Testis (tissue), 2 donors: ENCODE measurements at regions not wholly inside any gene's neighbourhood (a gene's known extent, or its start where the extent isn't known, plus 50 kb on each side); places are given as distances from the start of the nearest gene placed in this dataset.
"Not testable (repeated sequence)": the region's sequence is repeated elsewhere in the genome, so short reads cannot be mapped to it uniquely, and the experiment has no call there.

Experiments used
- DNase-seq: peaks from one replicate; pipeline ENCODE4 v3.0.0-alpha.2; 2019
- H3K27ac ChIP-seq, 2 donors: fragments of 200-600 bp; sonication (generic); one replicate each; pipeline ENCODE4 v1.5.1; 2019
- H3K27me3 ChIP-seq: fragments of 200-600 bp; sonication (generic); one replicate; pipeline ENCODE4 v1.5.1; 2019
- H3K36me3 ChIP-seq: fragments of 200-600 bp; sonication (generic); one replicate; pipeline ENCODE4 v1.5.1; 2017; ENCODE audit warnings: low read depth; ENCODE audit errors: missing control alignments
- H3K4me1 ChIP-seq: fragments of 200-600 bp; sonication (generic); one replicate; pipeline ENCODE4 v1.5.1; 2019
- H3K4me3 ChIP-seq, 2 donors: fragments of 200-600 bp; sonication (generic); one replicate each; pipeline ENCODE4 v1.5.1; 2017 to 2019
- H3K9me3 ChIP-seq: fragments of 200-600 bp; sonication (generic); one replicate; pipeline ENCODE4 v1.5.1; 2017
- POLR2A ChIP-seq: fragments of 450-650 bp; IDR thresholded peaks from one replicate; pipeline ENCODE4 v1.6.1; 2017; ENCODE audit warnings: antibody characterized with exemption, mild to moderate bottlenecking, moderate library complexity
- WGBS, 2 donors: methylation state at CpG; one replicate each; pipeline ENCODE4 v1.1.5; 2018; 5-methylcytosine and 5-hydroxymethylcytosine counted together
- intact Hi-C: fragments of 100-400 bp; cut with DNase I; formaldehyde crosslinking; loops from one replicate; pipeline ENCODE4 v1.15.1; 2023; ENCODE audit warnings: low total_unique reads
- TF ChIP-seq, protein P1 (sequence below), 3 experiments: fragments of 450-650 bp in 2 of 3; fragments of 200-600 bp in 1 of 3; sonication (generic) in 1 of 3; IDR thresholded peaks; one replicate each; pipeline ENCODE4 v1.5.1; 2016 to 2019; ENCODE audit warnings: antibody characterized with exemption in 3 of 3, mild to moderate bottlenecking in 2 of 3, moderate library complexity in 1 of 3

GRCh38 chr5:116872986-116873385 is 298.4 kb upstream of the SEMA6A start:
- intact Hi-C loops: no loop called here
- Histone ChIP-seq H3K27me3 (no peaks in the 10 kb centered on the region), H3K9me3 (no peaks in the 10 kb centered on the region), H3K27ac (no peak overlapping the region), H3K4me1 (no peaks in the 10 kb centered on the region), H3K36me3 (no peaks in the 10 kb centered on the region), H3K4me3 (no peak overlapping the region)
- TF ChIP-seq, protein P1, sequence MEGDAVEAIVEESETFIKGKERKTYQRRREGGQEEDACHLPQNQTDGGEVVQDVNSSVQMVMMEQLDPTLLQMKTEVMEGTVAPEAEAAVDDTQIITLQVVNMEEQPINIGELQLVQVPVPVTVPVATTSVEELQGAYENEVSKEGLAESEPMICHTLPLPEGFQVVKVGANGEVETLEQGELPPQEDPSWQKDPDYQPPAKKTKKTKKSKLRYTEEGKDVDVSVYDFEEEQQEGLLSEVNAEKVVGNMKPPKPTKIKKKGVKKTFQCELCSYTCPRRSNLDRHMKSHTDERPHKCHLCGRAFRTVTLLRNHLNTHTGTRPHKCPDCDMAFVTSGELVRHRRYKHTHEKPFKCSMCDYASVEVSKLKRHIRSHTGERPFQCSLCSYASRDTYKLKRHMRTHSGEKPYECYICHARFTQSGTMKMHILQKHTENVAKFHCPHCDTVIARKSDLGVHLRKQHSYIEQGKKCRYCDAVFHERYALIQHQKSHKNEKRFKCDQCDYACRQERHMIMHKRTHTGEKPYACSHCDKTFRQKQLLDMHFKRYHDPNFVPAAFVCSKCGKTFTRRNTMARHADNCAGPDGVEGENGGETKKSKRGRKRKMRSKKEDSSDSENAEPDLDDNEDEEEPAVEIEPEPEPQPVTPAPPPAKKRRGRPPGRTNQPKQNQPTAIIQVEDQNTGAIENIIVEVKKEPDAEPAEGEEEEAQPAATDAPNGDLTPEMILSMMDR (IDR thresholded peaks at IDR 0.05): no peak
- no peak for TF ChIP-seq POLR2A
- no peak for DNase-seq
- WGBS, 2 donors: 62 to 69% methylated on average over 1 of the region's 1 CpG

GRCh38 chr5:116872486-116872885 is 297.9 kb upstream of the SEMA6A start:
- Histone ChIP-seq H3K27me3 (no peaks in the 10 kb centered on the region), H3K4me3 (no peak overlapping the region), H3K36me3 (no peaks in the 10 kb centered on the region), H3K27ac (no peak overlapping the region), H3K4me1 (no peaks in the 10 kb centered on the region), H3K9me3 (no peaks in the 10 kb centered on the region)
- no peak for DNase-seq
- intact Hi-C loops: no loop called here
- TF ChIP-seq POLR2A: no peak
- TF ChIP-seq, protein P1 (IDR thresholded peaks at IDR 0.05): no peak
- 83 to 95% methylated on average over 2 of the region's 2 CpGs for WGBS, 2 donors

GRCh38 chr5:116867825-116868224 is 293.2 kb upstream of the SEMA6A start:
- H3K4me1 ChIP-seq, H3K9me3 ChIP-seq, intact Hi-C loops, DNase-seq, H3K36me3 ChIP-seq, H3K27ac ChIP-seq, H3K27me3 ChIP-seq, H3K4me3 ChIP-seq: not testable (repeated sequence)
- 93 to 95% methylated on average over 6 of the region's 6 CpGs for WGBS, 2 donors

- H3K4me1 ChIP-seq: no peaks in the 10 kb centered on the region
- TF ChIP-seq, protein P1 (IDR thresholded peaks at IDR 0.05): no peak
- TF ChIP-seq POLR2A: no peak
- H3K9me3 ChIP-seq: no peaks in the 10 kb centered on the region
- DNase-seq: no peak
- no peaks in the 10 kb centered on the region for H3K36me3 ChIP-seq
- intact Hi-C loops: no loop called here
- H3K4me3 ChIP-seq: no peak overlapping the region
- H3K27ac ChIP-seq: no peak overlapping the region
- H3K27me3 ChIP-seq: no peaks in the 10 kb centered on the region
- 67 to 69% methylated on average over 2 of the region's 2 CpGs for WGBS, 2 donors
These were observed 291.0 kb upstream of the SEMA6A start for GRCh38 chr5:116865651-116866050.

- Histone ChIP-seq H3K36me3 (no peaks in the 10 kb centered on the region), H3K9me3 (no peaks in the 10 kb centered on the region), H3K4me1 (no peaks in the 10 kb centered on the region), H3K27me3 (no peaks in the 10 kb centered on the region), H3K4me3 (no peak overlapping the region), H3K27ac (no peak overlapping the region)
- DNase-seq: no peak
- intact Hi-C loops: no loop called here
- TF ChIP-seq, protein P1 (IDR thresholded peaks at IDR 0.05): no peak
- no peak for TF ChIP-seq POLR2A
These were observed 290.2 kb upstream of the SEMA6A start for GRCh38 chr5:116864838-116865190.
